Astrocyte of the cerebellum (primary cell): ENCODE measurements at regions not wholly inside any gene's neighbourhood (a gene's known extent, or its start where the extent isn't known, plus 50 kb on each side); places are given as distances from the start of the nearest gene placed in this dataset.

ENCODE experiments used
- DNase-seq: peaks from one replicate; pipeline ENCODE4 v3.0.0-alpha.2; 2011; ENCODE audit warnings: low read depth
- H3K4me3 ChIP-seq: 2 replicates; pipeline ENCODE4 v1.5.1; 2011; ENCODE audit warnings: mild to moderate bottlenecking, low read depth, low read length, moderate library complexity
- CTCF ChIP-seq: IDR thresholded peaks from 2 replicates; pipeline ENCODE4 v1.5.1; 2012; ENCODE audit warnings: low read length, low read depth, moderate library complexity, mild to moderate bottlenecking; ENCODE audit errors: missing control alignments
- in situ Hi-C: cut with HindIII; loops from 2 replicates; pipeline ENCODE4 v1.10.0; 2017; ENCODE audit warnings: low sequenced_read_pairs

- no peak for TF ChIP-seq CTCF
- no peak for DNase-seq
- in situ Hi-C loops, result no loop called here
- H3K4me3 ChIP-seq, result no peak overlapping the region
Observed at GRCh38 chr2:241974096-241974495, 104.6 kb downstream of the RTP5 start.

- H3K4me3 ChIP-seq, result no peak overlapping the region
- DNase-seq, result no peak
- TF ChIP-seq CTCF, result no peak
- in situ Hi-C loops, result no loop called here
Observed at GRCh38 chr2:241974851-241975592, 105.5 kb downstream of the RTP5 start.

- in situ Hi-C loops, result no loop called here
- no peak for DNase-seq
- no peak for TF ChIP-seq CTCF
- no peak overlapping the region for H3K4me3 ChIP-seq
Observed at GRCh38 chr2:241975593-241976284, 106.2 kb downstream of the RTP5 start.

GRCh38 chr2:241976296-241976695 is 106.8 kb downstream of the RTP5 start:
- in situ Hi-C loops, result no loop called here
- no peak for TF ChIP-seq CTCF
- H3K4me3 ChIP-seq, result no peak overlapping the region
- DNase-seq, result no peak

- no peak for DNase-seq
- H3K4me3 ChIP-seq, result no peak overlapping the region
- in situ Hi-C loops, result no loop called here
- no peak for TF ChIP-seq CTCF
Observed at GRCh38 chr2:241977557-241978300, 108.2 kb downstream of the RTP5 start.

- no peak for DNase-seq
- no peak for TF ChIP-seq CTCF
- in situ Hi-C loops, result no loop called here
- no peak overlapping the region for H3K4me3 ChIP-seq
Observed at GRCh38 chr2:241978670-241979069, 109.1 kb downstream of the RTP5 start.
